Kidney epithelial cell (primary cell): ENCODE measurements at regions not wholly inside any gene's neighbourhood (a gene's known extent, or its start where the extent isn't known, plus 50 kb on each side); places are given as distances from the start of the nearest gene placed in this dataset.

Experiments used
- DNase-seq: peaks from one replicate; pipeline ENCODE4 v3.0.0-alpha.2; 2010; ENCODE audit warnings: low read depth
- H3K27me3 ChIP-seq: 2 replicates; pipeline ENCODE4 v1.6.0; 2011; ENCODE audit warnings: low read length; ENCODE audit not compliant: control insufficient read depth, insufficient read depth
- H3K36me3 ChIP-seq: 2 replicates; pipeline ENCODE4 v1.5.1; 2011; ENCODE audit warnings: low read length; ENCODE audit not compliant: control insufficient read depth, insufficient read depth
- H3K4me3 ChIP-seq: 2 replicates; pipeline ENCODE4 v1.5.1; 2011; ENCODE audit warnings: low read depth, mild to moderate bottlenecking, control low read depth, low read length
- TF ChIP-seq, protein P1 (sequence below): IDR thresholded peaks from 2 replicates; pipeline ENCODE4 v1.5.1; 2011; ENCODE audit warnings: mild to moderate bottlenecking, moderate library complexity, low read length, control low read depth, inconsistent platforms; ENCODE audit not compliant: insufficient read depth, poor library complexity, severe bottlenecking

DNA sequence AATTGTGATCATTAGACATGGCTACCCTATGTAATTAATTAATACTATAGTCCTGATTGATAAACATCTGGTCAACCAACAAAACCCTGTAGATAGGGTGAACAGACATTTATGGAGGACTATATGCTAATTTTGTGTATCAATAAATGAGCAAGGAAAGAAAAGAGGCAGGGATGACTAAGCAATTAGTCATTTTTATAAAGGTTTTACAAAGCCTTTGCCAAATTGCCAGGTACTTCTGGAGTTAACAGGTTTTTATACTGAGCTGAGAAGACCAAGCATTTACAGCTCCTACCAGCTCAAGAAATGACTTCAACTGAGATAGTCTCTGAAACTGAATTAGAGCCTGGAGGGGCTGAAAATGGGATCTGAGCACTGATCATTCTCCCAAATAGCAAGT, 186.8 kb upstream of the PRR20A start:
- TF ChIP-seq, protein P1, sequence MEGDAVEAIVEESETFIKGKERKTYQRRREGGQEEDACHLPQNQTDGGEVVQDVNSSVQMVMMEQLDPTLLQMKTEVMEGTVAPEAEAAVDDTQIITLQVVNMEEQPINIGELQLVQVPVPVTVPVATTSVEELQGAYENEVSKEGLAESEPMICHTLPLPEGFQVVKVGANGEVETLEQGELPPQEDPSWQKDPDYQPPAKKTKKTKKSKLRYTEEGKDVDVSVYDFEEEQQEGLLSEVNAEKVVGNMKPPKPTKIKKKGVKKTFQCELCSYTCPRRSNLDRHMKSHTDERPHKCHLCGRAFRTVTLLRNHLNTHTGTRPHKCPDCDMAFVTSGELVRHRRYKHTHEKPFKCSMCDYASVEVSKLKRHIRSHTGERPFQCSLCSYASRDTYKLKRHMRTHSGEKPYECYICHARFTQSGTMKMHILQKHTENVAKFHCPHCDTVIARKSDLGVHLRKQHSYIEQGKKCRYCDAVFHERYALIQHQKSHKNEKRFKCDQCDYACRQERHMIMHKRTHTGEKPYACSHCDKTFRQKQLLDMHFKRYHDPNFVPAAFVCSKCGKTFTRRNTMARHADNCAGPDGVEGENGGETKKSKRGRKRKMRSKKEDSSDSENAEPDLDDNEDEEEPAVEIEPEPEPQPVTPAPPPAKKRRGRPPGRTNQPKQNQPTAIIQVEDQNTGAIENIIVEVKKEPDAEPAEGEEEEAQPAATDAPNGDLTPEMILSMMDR = no peak
- no peaks in the 10 kb centered on the region for H3K36me3 ChIP-seq
- H3K4me3 ChIP-seq = no peak overlapping the region
- DNase-seq = no peak
- H3K27me3 ChIP-seq = no peaks in the 10 kb centered on the region

DNA sequence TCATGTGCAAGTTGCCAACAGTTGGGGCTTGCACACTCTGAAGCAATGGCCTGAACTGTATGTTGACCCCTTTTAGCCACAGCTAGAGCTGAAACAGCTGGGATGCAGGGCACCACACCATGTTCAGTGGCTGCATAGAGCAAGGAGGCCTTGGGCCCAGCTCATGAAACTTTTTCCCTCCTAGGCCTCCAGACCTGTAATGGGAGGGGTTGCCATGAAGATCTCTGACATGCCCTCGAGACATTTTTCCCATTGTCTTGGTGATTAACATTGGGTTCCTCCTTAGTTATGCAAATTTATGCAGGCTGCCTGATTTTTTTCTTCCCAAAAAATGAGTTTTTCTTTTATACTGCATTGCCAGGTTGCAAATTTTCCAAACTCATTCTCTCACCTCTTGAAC, 165.1 kb upstream of the PRR20A start:
- TF ChIP-seq, protein P1 = no peak
- H3K27me3 ChIP-seq = no peaks in the 10 kb centered on the region
- no peaks in the 10 kb centered on the region for H3K36me3 ChIP-seq
- DNase-seq = no peak
- H3K4me3 ChIP-seq = no peak overlapping the region

DNA sequence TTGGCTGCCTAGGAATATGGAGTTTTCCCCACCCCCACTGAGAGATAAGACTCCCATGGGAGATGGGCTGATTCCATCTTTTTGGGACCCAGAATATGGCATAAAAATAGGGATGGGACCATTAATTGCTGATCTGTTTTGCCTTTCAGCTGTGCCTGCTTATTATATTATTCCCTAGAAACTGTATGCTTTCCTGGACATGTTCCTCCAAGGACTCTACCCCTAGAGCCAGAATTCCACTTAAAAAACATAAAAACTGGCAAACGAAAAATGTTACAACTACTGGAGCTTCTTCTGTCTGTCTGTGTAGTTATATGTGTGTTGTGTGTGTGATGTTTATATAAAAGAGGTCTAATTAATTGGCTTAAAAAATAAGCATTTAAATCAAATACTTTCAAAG, 159.9 kb upstream of the PRR20A start:
- Histone ChIP-seq H3K27me3 (no peaks in the 10 kb centered on the region), H3K4me3 (no peak overlapping the region), H3K36me3 (no peaks in the 10 kb centered on the region)
- TF ChIP-seq, protein P1 = no peak
- DNase-seq = no peak

DNA sequence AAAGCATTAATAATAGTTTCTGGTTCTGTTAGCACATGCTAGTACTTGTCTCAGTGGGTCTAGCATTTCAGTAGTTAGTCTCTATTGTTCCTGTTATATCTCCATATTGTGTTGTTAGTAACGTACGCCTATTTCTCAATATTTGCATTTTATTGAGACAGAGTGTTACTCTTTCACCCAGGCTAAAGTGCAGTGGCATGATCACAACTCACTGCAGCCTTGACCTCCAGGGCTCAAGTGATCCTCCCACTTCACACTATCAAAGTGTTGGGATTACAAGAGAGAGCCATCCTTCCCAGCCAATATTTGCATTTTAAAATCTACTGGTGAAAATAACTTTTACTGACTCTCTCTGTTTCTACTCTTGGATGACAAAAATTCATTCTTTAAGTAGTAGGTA, 154.6 kb upstream of the PRR20A start:
- H3K36me3 ChIP-seq = no peaks in the 10 kb centered on the region
- no peaks in the 10 kb centered on the region for H3K27me3 ChIP-seq
- H3K4me3 ChIP-seq = no peak overlapping the region
- TF ChIP-seq, protein P1 = no peak
- no peak for DNase-seq

DNA sequence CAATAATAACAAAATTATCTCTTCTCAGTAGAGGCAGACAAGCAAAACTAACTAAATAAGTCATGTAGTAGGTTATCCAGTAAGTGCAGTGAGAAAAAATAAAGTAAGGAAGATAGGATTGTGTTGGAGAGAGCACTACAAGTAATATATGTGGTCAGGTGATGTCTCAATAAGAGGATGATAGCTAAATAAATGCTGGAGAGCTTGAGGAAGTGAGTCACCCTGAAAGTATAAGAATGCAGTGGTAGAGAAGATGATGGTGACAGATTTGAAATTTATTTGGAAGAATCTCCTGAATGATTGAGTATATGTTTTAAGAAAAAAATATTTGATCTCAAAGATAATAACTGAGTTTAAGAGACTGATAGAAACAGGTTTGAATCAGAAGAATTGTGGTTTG, 152.2 kb upstream of the PRR20A start:
- Histone ChIP-seq H3K4me3 (no peak overlapping the region), H3K27me3 (no peaks in the 10 kb centered on the region), H3K36me3 (no peaks in the 10 kb centered on the region)
- TF ChIP-seq, protein P1 = no peak
- DNase-seq = no peak

DNA sequence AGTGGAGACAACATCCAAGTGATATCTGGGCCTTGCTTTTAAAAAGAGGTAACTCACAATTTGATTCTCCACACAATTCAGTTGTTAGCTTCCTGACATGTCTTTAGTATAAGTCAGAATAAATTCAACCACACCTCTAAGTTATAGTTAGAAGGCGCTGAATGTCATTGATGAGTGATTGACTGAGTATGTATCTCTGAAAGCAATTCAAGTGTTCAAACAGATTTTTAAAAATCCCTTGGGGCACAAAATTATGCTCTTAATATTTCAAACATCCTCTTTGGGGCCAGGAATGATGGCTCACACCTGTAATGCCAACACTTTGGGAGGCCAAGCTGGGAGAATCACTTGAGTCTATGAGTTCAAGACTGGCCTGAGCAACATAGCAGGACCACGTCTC, 137.0 kb upstream of the PRR20A start:
- no peak overlapping the region for H3K4me3 ChIP-seq
- DNase-seq = no peak
- TF ChIP-seq, protein P1 = no peak
- no peaks in the 10 kb centered on the region for H3K36me3 ChIP-seq
- H3K27me3 ChIP-seq = no peaks in the 10 kb centered on the region
